HepG2 (cell line): ENCODE measurements at regions not wholly inside any gene's neighbourhood (a gene's known extent, or its start where the extent isn't known, plus 50 kb on each side); places are given as distances from the start of the nearest gene placed in this dataset.

Experiments
- ATAC-seq: fragments of 200-7000 bp; cut with Tn5 transposase; 3 replicates; pipeline ENCODE4 v1.9.1; 2020; ENCODE audit warnings: mild to moderate bottlenecking, moderate library complexity
- BruUV-seq: library from RNA; stranded (reverse); fragments of 400-500 nt; replicated peaks from 2 replicates; lab custom pipeline; 2021; lab: Mats Ljungman, UMichigan
- CTCF ChIA-PET: fragments of 300-600 bp; formaldehyde crosslinking; extraction: SDS; loops from one replicate; lab custom pipeline; 2021; ENCODE audit warnings: low total read pairs, inconsistent platforms, low intra/inter-chr PET ratio; lab: Yijun Ruan, JAX
- POLR2A ChIA-PET: fragments of 350-600 bp; sonication (Branson Sonifier 250); formaldehyde crosslinking; loops from one replicate; lab custom pipeline; 2020; ENCODE audit warnings: antibody characterized with exemption, inconsistent platforms; lab: Yijun Ruan, JAX
- DNase-seq: peaks from one replicate; pipeline ENCODE4 v3.0.0-alpha.2; 2015; ENCODE audit warnings: low spot score
- FAIRE-seq: peaks from 3 replicates; lab custom pipeline; 2011; peaks lifted over from hg19 to GRCh38; lab: Jason Lieb, UNC
- H2AFZ ChIP-seq: one replicate; pipeline ENCODE4 v1.6.1; 2011; ENCODE audit warnings: low read length, inconsistent platforms
- H3K27ac ChIP-seq: fragments of 300-600 bp; 3 replicates; pipeline ENCODE4 v1.8.0; 2011; ENCODE audit warnings: mixed run types, mild to moderate bottlenecking, mixed read lengths, low read length, inconsistent platforms; ENCODE audit not compliant: insufficient read depth; ENCODE audit errors: extremely low read length
- H3K27me3 ChIP-seq, 2 experiments: fragments of 200-600 bp in 1 of 2; 2 replicates in 1 of 2; 3 replicates in 1 of 2; pipeline versions ENCODE4 v1.6.0 to v1.8.0; 2011; ENCODE audit warnings: low read length in 2 of 2, mild to moderate bottlenecking in 2 of 2, moderate library complexity in 2 of 2, inconsistent platforms in 1 of 2; ENCODE audit not compliant: insufficient read depth in 2 of 2, control insufficient read depth in 1 of 2
- H3K36me3 ChIP-seq, 2 experiments: fragments of 200-600 bp in 1 of 2; replicated peaks in 1 of 2; 2 replicates in 1 of 2; 3 replicates in 1 of 2; pipeline versions ENCODE4 v1.5.1 to v1.8.0; 2011; ENCODE audit warnings: low read length in 2 of 2, inconsistent platforms in 1 of 2; ENCODE audit not compliant: insufficient read depth in 2 of 2, control insufficient read depth in 1 of 2
- H3K4me1 ChIP-seq: 2 replicates; pipeline ENCODE4 v1.5.1; 2012; ENCODE audit warnings: low read length, inconsistent platforms; ENCODE audit not compliant: insufficient read depth
- H3K4me2 ChIP-seq: 2 replicates; pipeline ENCODE4 v1.6.0; 2011; ENCODE audit warnings: low read depth, low read length, inconsistent platforms
- H3K4me3 ChIP-seq, 3 experiments: fragments of 200-600 bp in 1 of 3; sonication (generic), shearing (Covaris generic) in 1 of 3; replicated peaks in 1 of 3; 2 replicates each; pipeline ENCODE4 v1.5.1; 2011 to 2016; ENCODE audit warnings: low read length in 3 of 3, inconsistent platforms in 2 of 3, low read depth in 2 of 3, mild to moderate bottlenecking in 2 of 3, control low read depth in 1 of 3, mixed read lengths in 1 of 3; ENCODE audit not compliant: insufficient read depth in 1 of 3
- H3K79me2 ChIP-seq: one replicate; pipeline ENCODE4 v1.6.1; 2011; ENCODE audit warnings: low read length, inconsistent platforms; ENCODE audit not compliant: insufficient read depth
- H3K9ac ChIP-seq: 2 replicates; pipeline ENCODE4 v1.6.0; 2011; ENCODE audit warnings: mild to moderate bottlenecking, low read depth, low read length, inconsistent platforms; ENCODE audit not compliant: insufficient read depth
- H3K9me3 ChIP-seq: 2 replicates; pipeline ENCODE4 v1.5.1; 2012; ENCODE audit warnings: mild to moderate bottlenecking, low read length
- H4K20me1 ChIP-seq: 2 replicates; pipeline ENCODE4 v1.6.0; 2011; ENCODE audit warnings: inconsistent platforms, mild to moderate bottlenecking, low read length, moderate library complexity; ENCODE audit not compliant: insufficient read depth
- CENPBD1 ChIP-seq: sonication (generic); formaldehyde crosslinking; IDR thresholded peaks from 2 replicates; pipeline ENCODE4 v1.8.0; 2022; ENCODE audit warnings: missing genetic modification reagents, low read depth, mild to moderate bottlenecking, borderline replicate concordance
- FOXA1 ChIP-seq, 2 experiments: fragments of 450-650 bp in 1 of 2; sonication (generic) in 1 of 2; formaldehyde crosslinking in 1 of 2; IDR thresholded peaks; 2 replicates each; pipeline versions ENCODE4 v1.4.0 to v1.6.1; 2016 to 2020; ENCODE audit warnings: missing genetic modification reagents in 1 of 2
- HNRNPH1 ChIP-seq: fragments of 200-400 bp; formaldehyde crosslinking; optimal IDR thresholded peaks from 2 replicates; pipeline ENCODE3; 2017; ENCODE audit warnings: mild to moderate bottlenecking, low read depth, low read length
- SMARCE1 ChIP-seq: fragments of 450-650 bp; IDR thresholded peaks from 2 replicates; pipeline ENCODE4 v1.6.1; 2017; ENCODE audit warnings: borderline replicate concordance
- SRSF1 ChIP-seq: fragments of 200-400 bp; formaldehyde crosslinking; optimal IDR thresholded peaks from 2 replicates; pipeline ENCODE3; 2017; ENCODE audit warnings: mild to moderate bottlenecking, low read depth, low read length, moderate library complexity
- SRSF4 ChIP-seq: fragments of 200-400 bp; formaldehyde crosslinking; IDR thresholded peaks from one replicate; pipeline ENCODE4 v1.6.1; 2018; ENCODE audit warnings: mild to moderate bottlenecking, low read depth, low read length, moderate library complexity; ENCODE audit not compliant: poor library complexity, severe bottlenecking
- TAF1 ChIP-seq: sonication (generic); formaldehyde crosslinking; IDR thresholded peaks from 2 replicates; pipeline ENCODE4 v1.4.0; 2020; ENCODE audit warnings: missing genetic modification reagents
- ZNF607 ChIP-seq: sonication (generic); formaldehyde crosslinking; IDR thresholded peaks from 2 replicates; pipeline ENCODE4 v1.5.1; 2020; ENCODE audit warnings: missing genetic modification reagents, mild to moderate bottlenecking, borderline replicate concordance
- WGBS: methylation state at CpG from one replicate; pipeline ENCODE4 v1.1.6; 2017; ENCODE audit warnings: low lambda C conversion rate; 5-methylcytosine and 5-hydroxymethylcytosine counted together
- in situ Hi-C: cut with HindIII; loops from 2 replicates; pipeline ENCODE4 v1.10.0; 2017; ENCODE audit warnings: low pct_unique_long_range_greater_than_20kb; ENCODE audit not compliant: extremely low pct_ligation_motif_present
- intact Hi-C: fragments of 100-400 bp; cut with micrococcal nuclease; formaldehyde crosslinking; loops from one replicate; pipeline ENCODE4 v1.10.0; 2022; ENCODE audit not compliant: unreplicated experiment
- TF ChIP-seq, protein P1 (sequence below): IDR thresholded peaks from 2 replicates; pipeline ENCODE4 v1.6.1; 2018; ENCODE audit warnings: missing genetic modification reagents, mild to moderate bottlenecking, missing compliant biosample characterization

- Histone ChIP-seq H4K20me1 (no peaks in the 10 kb centered on the region), H3K36me3 (no peaks in the 10 kb centered on the region), H3K79me2 (no peaks in the 10 kb centered on the region), H3K4me2 (no peak overlapping the region), H3K4me1 (no peaks in the 10 kb centered on the region), H3K27me3 (no peaks in the 10 kb centered on the region)
- ChIA-PET POLR2A (no interaction called here), CTCF (no interaction called here)
- WGBS: 36% methylated on average over 1 of the region's 1 CpG
- ATAC-seq: no peak
- intact Hi-C loops (no loop called here), in situ Hi-C loops (no loop called here)
- no TSS peak for BruUV-seq
- no peak for DNase-seq
- FAIRE-seq: no peak
- TF ChIP-seq, protein P1, sequence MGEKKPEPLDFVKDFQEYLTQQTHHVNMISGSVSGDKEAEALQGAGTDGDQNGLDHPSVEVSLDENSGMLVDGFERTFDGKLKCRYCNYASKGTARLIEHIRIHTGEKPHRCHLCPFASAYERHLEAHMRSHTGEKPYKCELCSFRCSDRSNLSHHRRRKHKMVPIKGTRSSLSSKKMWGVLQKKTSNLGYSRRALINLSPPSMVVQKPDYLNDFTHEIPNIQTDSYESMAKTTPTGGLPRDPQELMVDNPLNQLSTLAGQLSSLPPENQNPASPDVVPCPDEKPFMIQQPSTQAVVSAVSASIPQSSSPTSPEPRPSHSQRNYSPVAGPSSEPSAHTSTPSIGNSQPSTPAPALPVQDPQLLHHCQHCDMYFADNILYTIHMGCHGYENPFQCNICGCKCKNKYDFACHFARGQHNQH (CRISPR knock-in tag): no peak
- TF ChIP-seq TAF1 (CRISPR knock-in tag): no peak
- TF ChIP-seq FOXA1 (IDR thresholded peaks at IDR 0.05): no peak
- TF ChIP-seq FOXA1 (CRISPR knock-in tag; IDR thresholded peaks at IDR 0.05): no peak
- TF ChIP-seq SMARCE1: no peak
- TF ChIP-seq SRSF1: no peak
- TF ChIP-seq SRSF4: no peak
- TF ChIP-seq HNRNPH1: no peak
- TF ChIP-seq CENPBD1 (CRISPR knock-in tag): no peak
- TF ChIP-seq, all 625 proteins: peak for 0
- Histone ChIP-seq H3K27ac (no peak overlapping the region), H3K9me3 (peaks cover 27% of the 10 kb centered on the region), H2AFZ (no peak overlapping the region), H3K9ac (no peak overlapping the region), H3K4me3 (no peak overlapping the region)
These were observed 107.9 kb downstream of the ALG10B start for GRCh38 chr12:38424436-38424835.

DNA sequence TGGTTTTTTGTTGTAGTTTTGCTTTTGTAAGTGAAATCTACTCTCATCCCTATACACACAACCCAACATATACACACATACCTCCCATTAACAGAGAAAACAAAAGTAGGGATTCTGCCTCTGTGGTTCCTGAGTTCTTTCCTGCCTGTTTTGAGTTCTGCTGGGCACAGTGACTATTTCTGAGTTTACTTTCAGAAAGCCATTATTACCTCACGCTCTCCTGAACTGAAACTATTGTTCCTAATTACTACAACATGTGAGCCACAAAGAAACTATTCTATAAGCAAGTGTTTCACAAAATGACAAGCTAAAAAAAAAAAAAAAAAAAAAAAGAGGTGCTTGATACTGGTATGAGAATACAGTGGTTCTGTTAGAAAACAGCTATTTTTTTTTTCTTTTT is 110.9 kb downstream of the ALG10B start:
- no peak overlapping the region for H2AFZ ChIP-seq
- WGBS: 0% methylated on average over 1 of the region's 1 CpG
- no peak for TF ChIP-seq ZNF607
- TF ChIP-seq, all 625 proteins: peak for 0
- no peaks in the 10 kb centered on the region for H3K4me1 ChIP-seq
- H4K20me1 ChIP-seq: no peaks in the 10 kb centered on the region
- FAIRE-seq (no peak), DNase-seq (no peak), ATAC-seq (no peak)
- H3K27me3 ChIP-seq: no peaks in the 10 kb centered on the region
- intact Hi-C loops: no loop called here
- H3K27ac ChIP-seq: no peak overlapping the region
- BruUV-seq: no TSS peak
- H3K9me3 ChIP-seq: peaks cover 29% of the 10 kb centered on the region
- H3K4me2 ChIP-seq: no peak overlapping the region
- H3K79me2 ChIP-seq: no peaks in the 10 kb centered on the region
- ChIA-PET CTCF (no interaction called here), POLR2A (no interaction called here)
- H3K36me3 ChIP-seq: no peaks in the 10 kb centered on the region
- no peak overlapping the region for H3K9ac ChIP-seq
- no peak overlapping the region for H3K4me3 ChIP-seq
- in situ Hi-C loops: no loop called here
